ENCODE measurements at regions not wholly inside any gene's neighbourhood (a gene's known extent, or its start where the extent isn't known, plus 50 kb on each side); places are given as distances from the start of the nearest gene placed in this dataset.

GRCh38 chr17:65430209-65430833 is 131.1 kb downstream of the AXIN2 start:
- Histone ChIP-seq H3K27me3 (ENCODE audit: control insufficient read depth in 2 of 2, insufficient read depth in 2 of 2, low read length in 2 of 2) (no peaks in the 10 kb centered on the region), H3K4me2 (ENCODE audit: insufficient read depth, low read length) (no peak overlapping the region), H3K9me1 (ENCODE audit: control insufficient read depth, insufficient read depth, low read length) (no peaks in the 10 kb centered on the region), H3K79me2 (ENCODE audit: control insufficient read depth, insufficient read depth, low read length) (no peaks in the 10 kb centered on the region), H3K9ac (ENCODE audit: insufficient read depth in 1 of 2, low read depth in 2 of 2, low read length in 2 of 2) (no peak overlapping the region), H3K4me1 (replicated peaks in 1 of 2; ENCODE audit: control insufficient read depth in 2 of 2, insufficient read depth in 2 of 2, low read length in 2 of 2) (no peaks in the 10 kb centered on the region), H3K27ac (ENCODE audit: extremely low read depth, low read depth, low read length) (no peak overlapping the region), H3K36me3 (ENCODE audit: control insufficient read depth, insufficient read depth, low read length) (no peaks in the 10 kb centered on the region), H3K4me3 (no peak overlapping the region), H4K20me1 (replicated peaks; ENCODE audit: control insufficient read depth, insufficient read depth, low read length) (no peaks in the 10 kb centered on the region), H2AFZ (ENCODE audit: low read depth, low read length) (no peak overlapping the region), H3K9me3 (replicated peaks; ENCODE audit: control insufficient read depth, insufficient read depth, low read depth, low read length) (no peaks in the 10 kb centered on the region)
- no peak for TF ChIP-seq HMGN3 (IDR thresholded peaks at IDR 0.05; ENCODE audit: borderline replicate concordance, extremely low read depth, insufficient read length, low read depth, low read length)
- no peak for TF ChIP-seq SNIP1 (IDR thresholded peaks at IDR 0.05; ENCODE audit: low read depth)
- TF ChIP-seq, protein P1, sequence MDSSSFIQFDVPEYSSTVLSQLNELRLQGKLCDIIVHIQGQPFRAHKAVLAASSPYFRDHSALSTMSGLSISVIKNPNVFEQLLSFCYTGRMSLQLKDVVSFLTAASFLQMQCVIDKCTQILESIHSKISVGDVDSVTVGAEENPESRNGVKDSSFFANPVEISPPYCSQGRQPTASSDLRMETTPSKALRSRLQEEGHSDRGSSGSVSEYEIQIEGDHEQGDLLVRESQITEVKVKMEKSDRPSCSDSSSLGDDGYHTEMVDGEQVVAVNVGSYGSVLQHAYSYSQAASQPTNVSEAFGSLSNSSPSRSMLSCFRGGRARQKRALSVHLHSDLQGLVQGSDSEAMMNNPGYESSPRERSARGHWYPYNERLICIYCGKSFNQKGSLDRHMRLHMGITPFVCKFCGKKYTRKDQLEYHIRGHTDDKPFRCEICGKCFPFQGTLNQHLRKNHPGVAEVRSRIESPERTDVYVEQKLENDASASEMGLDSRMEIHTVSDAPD (CRISPR knock-in tag; IDR thresholded peaks at IDR 0.05): no peak
- TF ChIP-seq NFATC3 (IDR thresholded peaks at IDR 0.05): no peak
- no peak for TF ChIP-seq ADNP (tag; IDR thresholded peaks at IDR 0.05)
- no peak for TF ChIP-seq KDM5B (IDR thresholded peaks at IDR 0.05; ENCODE audit: insufficient replicate concordance, low read depth, low read length)
- TF ChIP-seq NELFE (IDR thresholded peaks at IDR 0.05; ENCODE audit: insufficient read depth, insufficient read length): no peak
- no peak for TF ChIP-seq ZNF699 (CRISPR knock-in tag; IDR thresholded peaks at IDR 0.05; ENCODE audit: insufficient replicate concordance)
- TF ChIP-seq RFX7 (CRISPR knock-in tag; IDR thresholded peaks at IDR 0.05): no peak
- no peak for TF ChIP-seq ZNF668 (CRISPR knock-in tag; IDR thresholded peaks at IDR 0.05)
- TF ChIP-seq TCF3 (CRISPR knock-in tag; IDR thresholded peaks at IDR 0.05): no peak
- TF ChIP-seq, protein P2, sequence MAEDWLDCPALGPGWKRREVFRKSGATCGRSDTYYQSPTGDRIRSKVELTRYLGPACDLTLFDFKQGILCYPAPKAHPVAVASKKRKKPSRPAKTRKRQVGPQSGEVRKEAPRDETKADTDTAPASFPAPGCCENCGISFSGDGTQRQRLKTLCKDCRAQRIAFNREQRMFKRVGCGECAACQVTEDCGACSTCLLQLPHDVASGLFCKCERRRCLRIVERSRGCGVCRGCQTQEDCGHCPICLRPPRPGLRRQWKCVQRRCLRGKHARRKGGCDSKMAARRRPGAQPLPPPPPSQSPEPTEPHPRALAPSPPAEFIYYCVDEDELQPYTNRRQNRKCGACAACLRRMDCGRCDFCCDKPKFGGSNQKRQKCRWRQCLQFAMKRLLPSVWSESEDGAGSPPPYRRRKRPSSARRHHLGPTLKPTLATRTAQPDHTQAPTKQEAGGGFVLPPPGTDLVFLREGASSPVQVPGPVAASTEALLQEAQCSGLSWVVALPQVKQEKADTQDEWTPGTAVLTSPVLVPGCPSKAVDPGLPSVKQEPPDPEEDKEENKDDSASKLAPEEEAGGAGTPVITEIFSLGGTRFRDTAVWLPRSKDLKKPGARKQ (CRISPR knock-in tag; IDR thresholded peaks at IDR 0.05): no peak
- TF ChIP-seq NR2C2 (CRISPR knock-in tag; IDR thresholded peaks at IDR 0.05): no peak
- no peak for TF ChIP-seq NR2C2 (tag; IDR thresholded peaks at IDR 0.05)
- BruUV-seq (replicated peaks): no TSS peak
- ChIA-PET CTCF (ENCODE audit: low intra/inter-chr PET ratio) (no interaction called here), POLR2A (no interaction called here)
- no peak for ATAC-seq
- in situ Hi-C loops (cut with MboI): no loop called here
- no peak for DNase-seq (ENCODE audit: extremely low read depth in 1 of 4, low spot score in 3 of 4)
- intact Hi-C loops (cut with micrococcal nuclease): no loop called here
- no peak for FAIRE-seq
- under 1% methylated on average over 8 of the region's 9 CpGs for WGBS (ENCODE audit: insufficient coverage, low coverage, missing lambda C conversion rate)
